Stromal cell of bone marrow (primary cell): ENCODE measurements at regions not wholly inside any gene's neighbourhood (a gene's known extent, or its start where the extent isn't known, plus 50 kb on each side); places are given as distances from the start of the nearest gene placed in this dataset.
"Not testable (repeated sequence)": the region's sequence is repeated elsewhere in the genome, so short reads cannot be mapped to it uniquely, and the experiment has no call there.

Source experiments
- DNase-seq: peaks from one replicate; pipeline ENCODE4 v3.0.0-alpha.2; 2012; ENCODE audit warnings: low read depth

- DNase-seq: no peak
Observed at GRCh38 chr3:166064476-166064875, 227.3 kb upstream of the BCHE start.

- DNase-seq: no peak
Observed at GRCh38 chr3:166060789-166061479, 223.7 kb upstream of the BCHE start.

- no peak for DNase-seq
Observed at GRCh38 chr3:166052440-166052839, 215.2 kb upstream of the BCHE start.

GRCh38 chr3:166029507-166029906 lies 192.3 kb upstream of the BCHE start:
- DNase-seq: no peak

GRCh38 chr3:166013073-166013679 lies 176.0 kb upstream of the BCHE start:
- DNase-seq: no peak

- no peak for DNase-seq
Observed at GRCh38 chr3:166011771-166012170, 174.5 kb upstream of the BCHE start.

GRCh38 chr3:166005126-166005525 lies 167.9 kb upstream of the BCHE start:
- no peak for DNase-seq

GRCh38 chr3:165994293-165994692 lies 157.1 kb upstream of the BCHE start:
- no peak for DNase-seq

- DNase-seq: no peak
Observed at GRCh38 chr3:165984589-165984988, 147.4 kb upstream of the BCHE start.

- no peak for DNase-seq
Observed at GRCh38 chr3:165983284-165983683, 146.1 kb upstream of the BCHE start.

- no peak for DNase-seq
Observed at GRCh38 chr3:165981318-165981717, 144.1 kb upstream of the BCHE start.

- not testable (repeated sequence) for DNase-seq
Observed at GRCh38 chr3:165960825-165961224, 123.6 kb upstream of the BCHE start.

GRCh38 chr3:165954171-165954570 lies 116.9 kb upstream of the BCHE start:
- no peak for DNase-seq

- DNase-seq: no peak
Observed at GRCh38 chr3:165946360-165946759, 109.1 kb upstream of the BCHE start.

- no peak for DNase-seq
Observed at GRCh38 chr3:165938986-165939540, 101.8 kb upstream of the BCHE start.

- DNase-seq: not testable (repeated sequence)
Observed at GRCh38 chr3:165936081-165936480, 98.9 kb upstream of the BCHE start.

GRCh38 chr3:165924301-165924791 lies 87.1 kb upstream of the BCHE start:
- DNase-seq: not testable (repeated sequence)

GRCh38 chr3:165920984-165921383 lies 83.8 kb upstream of the BCHE start:
- DNase-seq: no peak

GRCh38 chr3:165919284-165919683 lies 82.1 kb upstream of the BCHE start:
- DNase-seq: no peak

- DNase-seq: no peak
Observed at GRCh38 chr3:165918657-165918979, 81.4 kb upstream of the BCHE start.

- not testable (repeated sequence) for DNase-seq
Observed at GRCh38 chr3:165917938-165918656, 80.9 kb upstream of the BCHE start.

GRCh38 chr3:165915104-165915503 lies 77.9 kb upstream of the BCHE start:
- DNase-seq: not testable (repeated sequence)
